CD4-positive, alpha-beta T cell treated with Interferon alpha-2 for 1 hour (primary cell): ENCODE measurements at regions not wholly inside any gene's neighbourhood (a gene's known extent, or its start where the extent isn't known, plus 50 kb on each side); places are given as distances from the start of the nearest gene placed in this dataset.
"Not testable (repeated sequence)": the region's sequence is repeated elsewhere in the genome, so short reads cannot be mapped to it uniquely, and the experiment has no call there.

Experiments used
- DNase-seq, 2 donors: peaks; one replicate each; pipeline ENCODE4 v3.0.0-alpha.2; 2020 to 2022

DNA sequence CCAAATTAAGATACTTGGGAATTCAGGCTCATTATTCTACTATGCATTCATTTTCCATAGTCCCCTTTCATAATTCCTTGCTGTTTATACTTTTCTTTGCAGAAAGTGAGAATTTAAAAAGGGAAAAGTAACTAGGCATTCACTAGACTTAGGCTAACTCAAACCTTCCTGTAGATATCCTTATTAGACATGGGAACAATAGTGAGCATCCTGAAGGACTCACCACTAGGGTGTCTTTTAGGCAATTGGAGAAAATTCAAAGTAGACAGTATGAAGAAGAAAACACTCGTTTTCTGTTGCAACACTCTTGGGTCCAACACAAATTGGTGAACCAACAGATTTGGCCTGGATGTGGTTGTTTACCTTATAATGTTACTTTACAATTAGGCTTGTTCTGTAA lies 213.2 kb upstream of the GRIN3A start:
- no peak for DNase-seq

DNA sequence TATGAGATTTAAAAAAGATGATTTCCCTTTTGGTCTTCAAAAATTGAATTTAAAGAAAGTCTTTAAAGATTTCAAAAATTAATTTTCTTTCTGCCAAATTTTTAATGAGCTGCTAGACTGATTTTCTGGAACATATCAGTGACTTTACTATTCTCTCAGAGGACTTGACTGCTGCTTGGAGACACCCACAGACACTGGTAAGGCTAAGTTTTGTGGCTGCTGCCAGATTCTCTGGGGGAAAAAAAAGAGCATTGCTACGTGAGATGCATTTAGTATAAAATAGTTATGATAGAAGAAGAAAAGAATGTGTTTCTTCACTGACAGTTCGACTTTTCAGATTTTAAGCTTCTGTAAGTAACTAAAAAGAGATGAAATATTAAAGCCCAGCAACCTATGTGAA lies 193.3 kb upstream of the GRIN3A start:
- DNase-seq: no peak

DNA sequence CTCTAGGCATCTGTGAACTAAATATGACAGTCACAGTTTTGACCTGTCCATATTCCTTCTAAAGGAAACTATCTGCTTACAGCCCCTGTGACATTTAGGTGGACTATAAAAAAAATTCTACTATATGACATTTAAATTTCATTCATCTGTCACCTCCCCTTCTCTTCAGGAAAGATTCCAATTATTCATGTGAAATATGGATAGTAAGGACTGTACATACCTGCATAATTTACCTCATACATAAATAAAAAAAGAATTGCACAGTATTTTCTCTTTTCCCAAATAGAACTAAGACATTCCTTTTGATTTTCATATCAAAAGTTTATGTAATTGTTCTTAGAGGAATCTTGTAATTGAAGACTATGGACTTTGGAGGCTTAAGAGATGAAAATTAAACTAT lies 192.3 kb upstream of the GRIN3A start:
- DNase-seq: no peak

DNA sequence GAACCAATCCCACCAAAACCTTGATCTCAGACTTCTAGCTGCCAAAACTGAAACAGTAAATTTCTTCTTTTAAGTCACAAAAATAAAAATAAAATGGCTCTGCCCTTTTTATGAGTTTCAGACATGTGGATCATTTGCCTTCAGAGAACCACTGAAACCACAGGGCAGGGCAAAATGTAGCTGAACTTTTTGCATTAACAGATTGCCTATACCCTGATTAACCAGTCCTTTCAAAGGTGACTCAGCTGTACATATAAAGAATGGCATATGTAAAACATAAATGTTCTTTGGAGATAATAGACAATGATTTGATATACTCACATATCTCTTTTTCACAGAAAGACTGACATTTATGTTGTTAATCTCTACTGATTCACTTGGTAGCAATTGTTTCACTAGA lies 187.1 kb upstream of the GRIN3A start:
- DNase-seq: no peak

DNA sequence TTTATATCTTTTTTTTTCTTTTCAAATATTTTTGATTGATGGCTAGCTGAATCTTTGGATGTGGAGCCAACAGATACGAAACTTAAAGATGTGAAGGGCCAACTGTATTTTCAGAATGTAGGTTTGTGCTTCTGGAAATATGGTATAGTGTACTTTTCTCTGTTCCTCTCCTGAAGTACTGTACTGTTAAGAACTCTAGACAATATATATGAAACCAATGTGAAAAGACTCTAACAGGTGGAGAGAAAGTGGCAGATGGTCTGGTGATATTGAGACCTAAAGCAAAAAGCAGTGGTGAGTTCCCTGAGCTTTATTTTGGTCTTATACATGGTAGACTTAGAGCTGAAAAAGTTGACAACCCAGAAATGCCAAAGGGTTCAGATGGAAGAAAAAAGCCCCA lies 185.0 kb upstream of the GRIN3A start:
- no peak for DNase-seq

DNA sequence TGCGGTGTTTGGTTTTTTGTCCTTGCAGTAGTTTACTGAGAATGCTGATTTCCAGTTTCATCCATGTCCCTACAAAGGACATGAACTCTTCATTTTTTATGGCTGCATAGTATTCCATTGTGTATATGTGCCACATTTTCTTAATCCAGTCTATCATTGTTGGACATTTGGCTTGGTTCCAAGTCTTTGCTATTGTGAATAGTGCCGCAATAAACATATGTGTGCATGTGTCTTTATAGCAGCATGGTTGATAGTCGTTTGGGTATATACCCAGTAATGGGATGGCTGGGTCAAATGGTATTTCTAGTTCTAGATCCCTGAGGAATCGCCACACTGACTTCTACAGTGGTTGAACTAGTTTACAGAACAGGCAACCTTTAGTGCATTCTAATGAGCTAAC lies 178.5 kb upstream of the GRIN3A start:
- DNase-seq: not testable (repeated sequence)

DNA sequence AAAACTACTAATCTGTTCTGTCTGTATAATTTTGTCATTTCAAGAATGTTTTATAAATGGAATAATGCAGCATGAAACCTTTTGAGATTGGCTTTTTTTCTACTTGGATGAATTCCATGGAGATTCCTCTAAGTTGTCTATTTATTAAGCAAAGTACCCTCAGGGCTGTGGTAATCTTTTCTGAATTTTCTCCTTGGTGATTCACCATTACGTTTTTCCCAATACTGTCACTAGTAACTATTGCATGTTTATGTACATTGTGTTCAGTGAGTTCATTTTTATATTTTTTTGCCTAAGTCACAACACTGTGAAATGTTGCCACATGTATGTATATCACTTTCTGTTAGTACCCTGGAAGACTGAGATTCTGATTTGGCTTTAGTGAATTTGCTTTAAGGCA lies 177.0 kb upstream of the GRIN3A start:
- no peak for DNase-seq

DNA sequence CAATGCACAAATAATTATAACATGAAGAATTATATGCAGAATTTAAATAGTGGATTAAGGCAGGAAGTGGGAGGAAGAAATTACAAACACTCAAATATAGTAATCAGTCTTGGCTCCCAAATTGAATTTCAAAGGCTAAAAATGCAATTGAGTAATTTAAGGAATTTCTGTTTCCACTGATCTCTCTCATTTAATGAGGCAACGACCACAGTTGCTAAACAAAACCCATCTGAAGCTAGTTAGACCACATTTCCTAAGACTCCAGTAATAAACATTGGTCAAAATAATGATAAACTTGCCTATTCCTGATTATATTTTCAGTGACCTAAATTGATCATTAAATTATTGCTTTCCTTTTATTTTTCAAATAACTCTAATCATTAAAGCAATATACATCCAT lies 174.3 kb upstream of the GRIN3A start:
- DNase-seq: no peak

DNA sequence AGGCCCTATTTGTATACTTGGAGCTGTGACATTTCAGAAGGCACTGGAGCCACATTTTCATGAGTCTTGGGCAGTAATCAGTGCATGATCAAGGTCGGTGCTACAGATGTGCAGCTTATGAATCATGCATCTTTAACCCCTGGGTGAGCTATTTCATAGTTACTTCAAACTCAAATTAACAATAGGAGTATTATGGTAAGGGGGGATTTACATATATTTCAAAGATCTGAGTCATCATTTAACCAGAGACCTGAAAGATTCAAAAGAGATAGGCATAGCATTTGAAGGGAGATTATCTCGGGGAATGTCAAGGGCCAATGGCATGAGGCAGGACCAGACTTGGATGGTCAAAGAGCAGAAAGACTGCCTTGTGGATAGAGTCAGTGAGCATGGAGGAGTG lies 169.0 kb upstream of the GRIN3A start:
- DNase-seq: no peak

DNA sequence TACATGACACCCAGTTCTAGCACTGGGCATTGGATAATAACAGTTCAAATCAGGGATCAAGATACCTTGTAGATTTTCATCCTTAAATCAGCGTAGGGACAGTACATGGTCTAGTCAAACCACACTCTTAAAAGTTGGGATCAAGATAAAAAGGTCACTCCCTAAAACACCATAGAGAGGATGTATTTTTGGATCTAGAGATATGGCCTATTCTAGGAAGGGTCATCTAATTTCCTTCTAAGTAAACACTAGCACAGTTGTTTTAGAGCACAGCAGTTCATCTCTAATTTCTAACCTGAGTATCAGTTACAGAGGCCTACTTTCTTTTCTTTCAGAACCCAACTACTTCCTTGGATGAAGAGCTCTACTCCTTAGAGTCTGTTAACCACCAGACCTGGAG lies 166.4 kb upstream of the GRIN3A start:
- DNase-seq: no peak

DNA sequence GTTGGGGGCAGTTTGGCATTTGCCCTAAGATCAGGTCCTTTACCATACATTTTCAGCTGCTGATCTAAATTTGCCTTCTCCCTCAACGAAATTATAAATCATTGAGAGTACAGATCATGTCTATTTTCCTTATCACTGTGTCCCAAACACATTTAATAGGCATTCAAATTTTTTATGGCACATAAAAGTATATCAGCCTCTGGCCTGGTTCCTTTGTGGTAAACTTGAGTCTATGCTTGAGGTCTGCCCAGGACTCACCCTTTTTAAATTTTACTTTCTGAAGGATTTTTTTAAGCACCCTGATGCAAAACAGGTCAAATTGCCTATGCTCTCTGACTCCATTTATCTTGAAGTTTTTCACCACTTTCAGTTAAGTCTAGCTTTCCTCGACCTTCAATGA lies 163.6 kb upstream of the GRIN3A start:
- DNase-seq: no peak

DNA sequence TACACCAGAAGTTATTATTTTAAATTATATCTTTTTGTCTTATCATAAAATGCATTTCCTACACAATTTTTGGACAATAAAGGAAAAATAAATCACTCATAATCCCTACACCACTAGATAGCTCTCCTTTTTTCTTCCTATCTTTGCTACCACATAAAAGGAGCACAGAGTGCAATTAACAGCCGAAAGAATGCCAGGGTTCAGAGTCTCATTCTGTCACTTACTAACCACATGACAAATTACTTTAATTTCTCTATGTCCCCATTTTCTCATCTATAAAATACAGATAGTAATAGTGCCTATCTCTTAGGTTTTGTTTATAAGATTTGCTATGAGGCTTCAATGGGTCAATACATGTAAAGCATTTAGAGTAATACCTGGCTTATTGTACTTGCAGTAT lies 158.7 kb upstream of the GRIN3A start:
- DNase-seq: no peak

DNA sequence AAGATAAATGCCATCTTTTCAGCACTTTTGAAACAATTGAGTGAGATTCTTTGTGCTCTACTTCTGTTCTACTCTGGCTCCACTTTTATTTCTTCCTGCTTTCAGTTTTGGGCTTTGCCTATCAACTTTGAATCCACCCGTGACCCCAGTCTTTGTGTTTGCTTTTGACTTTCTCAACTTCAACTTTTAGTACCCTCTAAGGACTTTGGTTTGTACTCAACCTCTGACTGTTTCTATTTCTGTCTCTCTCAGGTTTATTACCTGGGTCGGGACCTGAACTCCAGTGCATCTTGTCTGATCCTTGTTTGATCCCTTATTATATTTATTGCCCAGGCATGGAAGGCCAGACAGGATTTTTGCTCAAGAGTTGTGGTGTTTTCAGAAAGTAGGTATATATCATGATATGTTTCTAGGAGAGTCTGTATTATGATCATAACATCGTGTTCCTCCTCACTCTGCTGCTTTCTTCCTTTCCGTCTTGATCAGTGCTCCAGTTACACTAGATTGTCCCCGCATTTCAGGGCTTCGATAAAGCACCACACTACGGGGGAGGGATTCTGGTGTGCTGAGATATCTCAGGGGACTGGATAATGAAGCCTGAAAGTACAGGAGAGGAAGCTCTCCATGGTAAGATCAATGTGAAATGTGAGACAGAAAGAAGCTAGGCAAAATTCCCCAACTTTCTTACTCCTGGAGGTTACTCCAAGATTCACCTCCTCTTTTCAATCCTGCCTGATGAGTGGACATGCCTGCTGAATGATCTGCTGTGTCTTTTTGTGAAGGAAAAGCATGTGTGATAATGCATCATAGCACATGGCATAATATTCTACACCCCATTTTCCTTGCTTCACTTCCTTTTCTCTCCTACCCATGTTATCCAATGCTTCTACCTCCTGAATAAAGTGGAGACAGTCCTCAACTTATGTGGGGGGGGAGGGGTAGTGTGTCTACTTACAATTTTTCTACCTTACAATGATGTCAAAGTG lies 155.5 kb upstream of the GRIN3A start:
- DNase-seq: no peak

DNA sequence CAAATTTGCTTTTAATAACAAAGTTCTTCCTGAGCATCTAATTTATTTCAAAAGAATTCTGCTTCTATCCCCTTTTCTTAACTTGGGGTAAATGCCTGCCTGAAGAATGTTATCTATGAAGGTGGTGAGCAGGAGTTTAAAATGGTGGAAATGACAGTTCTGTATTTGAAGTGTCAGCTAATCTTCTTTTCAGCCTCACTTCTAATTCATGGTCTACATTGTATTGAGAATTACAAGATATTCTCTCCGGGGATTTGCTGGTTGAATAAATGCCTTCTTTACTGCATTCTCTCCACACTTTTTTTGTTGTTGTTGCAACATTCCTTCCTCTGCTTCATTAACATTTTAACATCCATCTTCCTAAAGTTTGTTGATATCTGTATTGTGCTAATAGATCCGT lies 143.1 kb upstream of the GRIN3A start:
- DNase-seq: no peak

DNA sequence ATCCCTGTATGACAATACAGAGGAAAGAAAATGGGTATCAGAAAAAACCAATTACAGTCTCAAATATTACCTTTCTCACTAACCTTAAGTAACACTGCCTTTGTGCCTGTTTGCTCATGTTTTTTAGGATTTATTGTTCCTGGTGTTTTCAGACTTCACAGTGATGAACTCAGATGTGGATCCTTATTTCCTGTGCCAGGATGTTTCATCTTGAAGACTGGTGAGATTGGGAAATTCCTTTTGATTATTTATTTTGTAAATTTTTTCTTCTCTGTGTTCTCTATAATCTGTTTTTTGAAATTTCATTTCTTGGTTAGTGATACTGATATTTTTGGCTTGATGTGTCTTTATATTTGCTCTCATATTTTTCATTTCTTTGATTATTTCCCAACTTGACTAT lies 142.4 kb upstream of the GRIN3A start:
- DNase-seq: no peak

DNA sequence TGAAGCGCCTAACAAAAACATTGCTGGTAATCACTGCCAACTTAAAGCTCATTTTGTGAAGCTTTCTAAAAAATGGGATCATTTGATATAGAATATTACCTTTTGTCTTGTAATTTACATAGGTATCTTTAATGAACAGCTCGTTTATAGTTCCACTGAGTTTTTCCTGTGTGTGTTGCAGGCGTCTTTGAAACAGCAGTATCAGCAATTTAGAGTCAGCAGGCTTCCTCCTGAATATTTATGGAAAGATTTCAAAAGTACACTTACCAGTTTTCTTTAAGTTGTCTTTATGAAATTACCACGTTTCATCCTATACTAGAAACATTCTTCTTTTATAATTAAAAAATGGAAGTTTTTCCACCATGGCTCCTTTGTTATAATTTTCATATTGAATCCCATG lies 140.3 kb upstream of the GRIN3A start:
- no peak for DNase-seq

DNA sequence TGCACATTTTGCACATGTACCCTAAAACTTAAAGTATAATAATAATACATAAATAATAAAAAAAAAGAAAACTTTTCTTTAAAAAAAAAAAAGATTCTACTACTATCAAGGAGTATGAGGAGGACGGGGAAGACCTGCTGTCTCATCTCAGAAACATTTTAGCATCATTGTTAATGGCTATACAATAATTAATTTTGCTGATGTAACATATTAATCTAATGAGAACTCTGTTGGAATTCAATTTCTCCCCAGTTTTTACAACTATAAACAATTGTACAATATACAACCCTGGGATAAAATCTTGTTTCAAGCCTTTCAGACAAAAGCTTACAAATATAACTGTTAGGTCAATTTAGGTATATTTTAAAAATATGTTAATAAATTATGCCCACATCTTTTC lies 139.0 kb upstream of the GRIN3A start:
- DNase-seq: no peak

DNA sequence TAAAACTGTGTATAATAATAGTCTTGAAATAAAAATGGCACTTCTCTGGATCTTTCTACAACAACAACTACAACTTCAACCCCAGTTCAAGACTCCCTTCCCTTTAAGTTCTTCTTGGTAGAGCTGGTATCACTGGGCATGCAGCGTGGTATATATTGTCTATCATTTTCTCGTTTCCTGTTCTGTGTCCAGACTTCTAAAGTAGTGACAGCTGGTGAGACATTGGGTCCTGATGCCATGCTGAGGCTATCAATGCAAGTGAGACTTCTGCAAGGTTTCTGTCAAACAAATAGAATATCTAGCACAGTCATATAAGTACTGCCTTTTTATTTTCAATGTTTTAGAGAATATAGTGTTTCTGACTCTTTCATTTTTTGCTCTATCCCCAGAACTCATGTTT lies 123.0 kb upstream of the GRIN3A start:
- DNase-seq: no peak

DNA sequence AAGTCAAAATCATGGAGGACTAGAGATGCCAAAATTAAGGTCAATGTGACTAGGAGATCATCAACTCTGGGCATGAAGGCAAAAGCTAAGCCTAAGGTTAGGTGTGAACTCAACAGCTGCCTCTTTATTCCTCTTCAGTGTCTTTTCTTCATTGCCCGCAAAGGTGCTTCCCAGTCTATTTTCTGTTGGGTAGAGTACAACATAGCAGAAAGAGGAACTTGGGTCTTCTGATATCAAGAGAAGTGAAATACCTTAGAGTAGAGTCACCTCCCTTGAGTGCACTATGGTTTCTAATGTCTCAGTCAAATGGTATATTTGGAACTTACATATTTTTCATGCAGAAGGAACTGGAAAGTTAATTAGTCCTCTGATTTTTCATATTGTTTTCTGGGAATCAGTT lies 122.5 kb upstream of the GRIN3A start:
- no peak for DNase-seq

DNA sequence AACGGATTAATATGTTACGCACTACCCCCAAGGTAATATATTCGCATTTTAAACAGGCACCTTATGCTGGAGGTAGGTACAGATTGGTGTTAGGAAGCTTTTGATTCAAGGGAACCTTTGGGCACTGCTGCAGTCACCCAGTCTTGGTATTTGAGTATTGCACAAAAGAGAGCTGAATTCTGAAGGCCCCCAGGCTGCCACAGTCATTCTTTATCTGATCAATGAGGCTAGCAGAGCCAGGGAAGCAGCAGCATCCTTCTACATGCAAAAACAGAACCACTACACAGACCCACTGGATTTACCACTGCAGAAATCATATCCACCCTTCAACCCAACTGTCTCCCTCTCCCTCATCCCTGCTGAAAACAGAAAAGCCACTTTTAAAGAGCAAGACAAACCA lies 121.2 kb upstream of the GRIN3A start:
- DNase-seq: no peak

DNA sequence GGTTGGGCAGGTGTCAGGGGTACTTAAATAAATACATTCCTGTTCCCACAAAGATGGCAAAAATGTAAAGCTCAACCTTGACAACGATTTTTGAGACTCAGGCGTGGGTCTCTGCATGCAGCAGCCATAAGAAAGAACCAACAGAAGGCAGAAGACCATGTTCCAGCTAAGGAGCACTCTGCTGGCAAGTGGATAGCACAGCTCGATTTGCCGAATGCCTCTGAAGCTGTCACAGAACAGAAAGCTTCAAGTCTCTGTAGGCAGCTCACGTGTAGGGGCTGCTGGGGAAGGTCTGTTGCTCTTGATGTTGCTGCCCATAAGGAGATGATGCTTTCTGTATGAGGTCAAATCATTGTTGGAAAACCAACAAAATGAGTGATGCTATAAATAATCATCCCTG lies 119.6 kb upstream of the GRIN3A start:
- no peak for DNase-seq

DNA sequence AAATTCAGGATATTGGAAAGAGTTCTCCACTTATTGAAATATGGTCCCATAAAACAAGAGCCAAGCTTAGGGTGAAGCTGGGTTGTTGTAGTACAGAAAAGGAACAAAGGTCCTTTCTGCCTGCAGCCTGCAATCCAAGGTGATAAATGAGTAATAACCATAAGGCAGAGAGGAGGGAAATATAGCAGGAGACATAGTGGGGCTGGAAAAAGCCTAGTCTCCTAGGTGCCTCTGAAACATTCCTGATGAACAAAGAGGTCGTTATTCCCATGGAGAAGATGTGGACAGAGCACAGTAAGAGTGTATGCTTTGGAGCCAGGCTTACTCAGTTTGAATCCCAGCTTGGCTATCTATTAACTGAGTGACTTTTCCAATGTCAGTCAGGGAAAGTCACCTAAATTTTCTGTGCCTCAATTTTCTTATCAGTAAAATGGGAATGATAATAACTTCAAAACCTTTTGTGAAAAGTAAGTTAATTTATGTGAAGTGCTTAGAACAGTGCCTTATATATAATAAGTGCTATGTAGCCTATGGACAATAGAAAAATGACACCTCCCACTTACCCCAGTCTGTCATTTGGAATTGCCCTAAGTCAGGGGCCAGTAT lies 110.8 kb upstream of the GRIN3A start:
- DNase-seq: no peak

DNA sequence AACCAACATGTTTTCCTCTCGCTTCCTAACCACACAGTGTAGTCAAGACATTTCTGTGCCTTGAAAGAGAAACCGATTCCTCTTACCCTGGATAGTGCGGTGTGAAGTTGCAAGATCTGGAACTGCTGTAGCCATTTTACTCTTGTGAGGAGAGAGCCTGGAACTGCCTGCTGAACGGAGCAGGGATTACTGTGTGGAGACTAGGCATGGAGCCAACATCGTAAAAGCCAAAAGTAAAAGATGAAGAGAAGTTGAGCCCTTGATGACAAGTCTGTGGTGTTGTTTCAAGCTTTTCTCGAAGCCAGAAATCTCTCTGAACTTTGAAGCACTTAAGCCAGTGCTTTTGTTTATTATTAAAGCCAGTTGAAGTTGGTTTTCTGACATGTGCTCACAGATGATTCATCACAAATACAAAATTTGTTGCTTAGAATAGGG lies 110.1 kb upstream of the GRIN3A start:
- no peak for DNase-seq

DNA sequence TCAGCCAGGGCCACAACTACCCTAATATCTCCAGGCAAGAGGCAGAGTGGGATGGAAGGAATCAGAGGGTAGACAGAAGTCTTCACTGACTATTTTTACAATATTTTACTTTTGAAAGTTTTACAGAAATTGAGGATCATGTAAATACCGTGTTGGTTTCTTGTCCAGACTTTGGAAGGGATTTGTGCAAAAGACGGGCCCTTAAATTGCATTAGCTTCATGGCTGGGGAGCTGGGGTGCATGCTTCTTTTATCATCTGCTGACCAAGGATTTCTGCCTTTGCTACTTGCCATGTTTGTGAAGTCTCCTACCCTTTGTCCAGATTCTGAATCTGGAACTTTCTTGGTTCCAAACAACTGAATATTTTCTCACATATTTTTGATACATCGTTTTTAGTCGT lies 107.7 kb upstream of the GRIN3A start:
- no peak for DNase-seq
